ENCODE measurements at regions not wholly inside any gene's neighbourhood (a gene's known extent, or its start where the extent isn't known, plus 50 kb on each side); places are given as distances from the start of the nearest gene placed in this dataset.
A peak's percentile ranks its signal among the peaks of the same experiment; 100 is the strongest.

DNA sequence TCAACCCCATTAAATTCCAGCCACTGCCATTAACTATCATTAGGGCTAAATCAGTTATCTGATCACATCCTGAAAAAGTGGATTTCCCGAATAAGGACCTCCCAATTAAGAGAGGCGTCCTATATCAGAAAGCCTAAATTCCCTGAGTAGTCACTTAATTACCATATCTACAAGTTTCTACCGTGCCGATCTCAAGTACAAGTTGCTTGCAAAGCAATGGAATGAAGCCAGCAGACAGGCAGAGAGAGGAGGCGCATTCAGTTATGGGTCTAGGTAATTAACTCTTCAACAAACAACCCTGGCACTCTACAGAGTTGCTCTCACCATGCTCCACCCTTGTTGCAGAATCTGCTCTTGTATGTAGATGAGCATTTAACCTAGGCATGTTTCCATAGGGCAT lies 494.6 kb upstream of the RUNX1 start:
- POLR2A ChIA-PET = no interaction called here
- TF ChIP-seq, protein P1, sequence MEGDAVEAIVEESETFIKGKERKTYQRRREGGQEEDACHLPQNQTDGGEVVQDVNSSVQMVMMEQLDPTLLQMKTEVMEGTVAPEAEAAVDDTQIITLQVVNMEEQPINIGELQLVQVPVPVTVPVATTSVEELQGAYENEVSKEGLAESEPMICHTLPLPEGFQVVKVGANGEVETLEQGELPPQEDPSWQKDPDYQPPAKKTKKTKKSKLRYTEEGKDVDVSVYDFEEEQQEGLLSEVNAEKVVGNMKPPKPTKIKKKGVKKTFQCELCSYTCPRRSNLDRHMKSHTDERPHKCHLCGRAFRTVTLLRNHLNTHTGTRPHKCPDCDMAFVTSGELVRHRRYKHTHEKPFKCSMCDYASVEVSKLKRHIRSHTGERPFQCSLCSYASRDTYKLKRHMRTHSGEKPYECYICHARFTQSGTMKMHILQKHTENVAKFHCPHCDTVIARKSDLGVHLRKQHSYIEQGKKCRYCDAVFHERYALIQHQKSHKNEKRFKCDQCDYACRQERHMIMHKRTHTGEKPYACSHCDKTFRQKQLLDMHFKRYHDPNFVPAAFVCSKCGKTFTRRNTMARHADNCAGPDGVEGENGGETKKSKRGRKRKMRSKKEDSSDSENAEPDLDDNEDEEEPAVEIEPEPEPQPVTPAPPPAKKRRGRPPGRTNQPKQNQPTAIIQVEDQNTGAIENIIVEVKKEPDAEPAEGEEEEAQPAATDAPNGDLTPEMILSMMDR (IDR thresholded peaks at IDR 0.05; ENCODE audit: insufficient read depth, low read length, missing control alignments) = no peak
- CTCF ChIA-PET = no interaction called here
- H3K4me3 ChIP-seq (ENCODE audit: low read depth, low read length) = no peak overlapping the region
- no peak for DNase-seq (ENCODE audit: low read depth, low spot score)

DNA sequence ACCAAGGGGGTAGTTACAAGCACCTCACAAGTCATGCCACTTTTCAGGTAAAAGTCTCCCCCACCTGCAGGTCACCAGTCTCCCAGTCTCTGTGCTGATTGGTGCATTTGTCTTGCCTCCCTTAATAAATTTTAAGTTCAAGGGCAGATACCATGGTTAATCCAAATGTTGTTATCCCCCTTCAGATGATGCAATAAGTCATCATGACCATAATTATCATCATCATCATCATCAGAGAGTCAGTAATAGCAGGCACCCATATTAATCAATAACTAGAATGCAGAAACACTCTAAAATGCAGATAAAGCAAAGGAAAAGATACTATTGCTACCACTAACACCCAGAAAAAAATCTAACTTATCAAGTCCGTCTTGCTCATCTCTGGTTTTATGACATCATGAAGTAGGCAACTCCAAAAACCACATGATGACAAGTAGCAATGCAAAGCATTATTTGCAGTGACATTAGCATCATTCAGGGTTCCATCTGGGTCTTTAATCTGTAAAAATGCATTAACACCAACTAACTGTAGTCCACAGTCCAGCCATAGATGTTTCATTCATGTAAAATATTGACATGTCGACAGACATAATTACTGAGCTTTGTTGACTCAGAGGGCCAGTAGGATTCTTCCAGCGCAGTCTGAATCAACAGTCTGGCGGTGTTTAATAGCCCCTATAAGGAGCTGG lies 492.0 kb upstream of the RUNX1 start:
- peak; percentile 82 for DNase-seq (ENCODE audit: low read depth, low spot score)
- POLR2A ChIA-PET = interaction anchor here (0.9 to 1.0 kb wide), 2 partner anchors 23 to 652 kb away, joined by 3 read pairs; no protein-coding TSS in a partner anchor
- CTCF ChIA-PET = no interaction called here
- no peak overlapping the region for H3K4me3 ChIP-seq (ENCODE audit: low read depth, low read length)
- TF ChIP-seq, protein P1 (IDR thresholded peaks at IDR 0.05; ENCODE audit: insufficient read depth, low read length, missing control alignments) = no peak

- TF ChIP-seq, protein P1 (IDR thresholded peaks at IDR 0.05; ENCODE audit: insufficient read depth, low read length, missing control alignments) = no peak
- DNase-seq (ENCODE audit: low read depth, low spot score) = no peak
- ChIA-PET CTCF (no interaction called here), POLR2A (no interaction called here)
- H3K4me3 ChIP-seq (ENCODE audit: low read depth, low read length) = no peak overlapping the region
Observed at GRCh38 chr21:35538386-35538785, 489.3 kb upstream of the RUNX1 start.

GRCh38 chr21:35537604-35538003 lies 488.5 kb upstream of the RUNX1 start:
- CTCF ChIA-PET = no interaction called here
- POLR2A ChIA-PET = no interaction called here
- DNase-seq (ENCODE audit: low read depth, low spot score) = no peak
- no peak overlapping the region for H3K4me3 ChIP-seq (ENCODE audit: low read depth, low read length)
- TF ChIP-seq, protein P1 (IDR thresholded peaks at IDR 0.05; ENCODE audit: insufficient read depth, low read length, missing control alignments) = no peak

DNA sequence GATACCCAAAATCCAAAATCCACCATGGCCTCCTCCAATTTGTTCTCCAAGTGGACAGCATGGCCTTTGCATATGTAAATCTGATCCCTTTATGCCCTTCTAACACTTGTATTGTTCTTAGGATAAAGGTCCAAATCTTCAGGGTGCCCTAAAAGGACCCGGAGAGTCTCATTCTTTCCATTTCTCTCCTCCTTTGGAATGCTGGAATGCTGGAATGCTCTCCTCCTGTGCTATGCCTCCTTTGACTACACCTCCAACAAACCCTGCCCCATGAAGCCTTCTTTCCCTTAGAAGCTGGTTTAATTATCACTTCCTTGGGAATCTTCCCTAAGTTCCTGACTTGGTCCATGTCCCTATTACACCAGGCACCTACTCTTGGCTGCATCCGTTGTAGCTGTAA lies 484.8 kb upstream of the RUNX1 start:
- CTCF ChIA-PET = no interaction called here
- POLR2A ChIA-PET = no interaction called here
- DNase-seq (ENCODE audit: low read depth, low spot score) = no peak
- H3K4me3 ChIP-seq (ENCODE audit: low read depth, low read length) = no peak overlapping the region
- TF ChIP-seq, protein P1 (IDR thresholded peaks at IDR 0.05; ENCODE audit: insufficient read depth, low read length, missing control alignments) = no peak

GRCh38 chr21:35530766-35531165 lies 481.7 kb upstream of the RUNX1 start:
- ChIA-PET CTCF (no interaction called here), POLR2A (no interaction called here)
- no peak for DNase-seq (ENCODE audit: low read depth, low spot score)
- TF ChIP-seq, protein P1 (IDR thresholded peaks at IDR 0.05; ENCODE audit: insufficient read depth, low read length, missing control alignments) = no peak
- H3K4me3 ChIP-seq (ENCODE audit: low read depth, low read length) = no peak overlapping the region

Data from AG04449 (cell line).